Liver (tissue), 8 donors: ENCODE measurements at regions not wholly inside any gene's neighbourhood (a gene's known extent, or its start where the extent isn't known, plus 50 kb on each side); places are given as distances from the start of the nearest gene placed in this dataset.

Experiments
- DNase-seq: peaks from one replicate; pipeline ENCODE4 v3.0.0-alpha.2; 2017; ENCODE audit warnings: low spot score
- H3K27ac ChIP-seq, 2 donors: one replicate each; pipeline ENCODE4 v1.7.0; 2013; ENCODE audit warnings: inconsistent platforms in 2 of 2, low read length in 2 of 2, control low read depth in 1 of 2, low read depth in 1 of 2, mild to moderate bottlenecking in 1 of 2
- H3K27me3 ChIP-seq, 4 donors: one replicate each; pipeline versions ENCODE4 v1.6.1 to v1.7.0; 2013; ENCODE audit warnings: low read length in 3 of 4, inconsistent platforms in 1 of 4, mild to moderate bottlenecking in 1 of 4, moderate library complexity in 1 of 4; ENCODE audit not compliant: control insufficient read depth in 4 of 4, insufficient read depth in 4 of 4
- H3K36me3 ChIP-seq, 4 donors: one replicate each; pipeline versions ENCODE4 v1.6.1 to v1.7.0; 2013; ENCODE audit warnings: low read length in 3 of 4, mild to moderate bottlenecking in 3 of 4, low read depth in 1 of 4, moderate library complexity in 1 of 4; ENCODE audit not compliant: control insufficient read depth in 4 of 4, insufficient read depth in 3 of 4
- H3K4me1 ChIP-seq, 4 donors: one replicate each; pipeline versions ENCODE4 v1.6.1 to v1.7.0; 2013; ENCODE audit warnings: low read length in 3 of 4, mild to moderate bottlenecking in 3 of 4, moderate library complexity in 1 of 4; ENCODE audit not compliant: control insufficient read depth in 4 of 4, insufficient read depth in 4 of 4
- H3K4me3 ChIP-seq, 3 donors: one replicate each; pipeline versions ENCODE4 v1.6.1 to v1.7.0; 2013; ENCODE audit warnings: low read length in 3 of 3, control low read depth in 1 of 3, low read depth in 1 of 3, mild to moderate bottlenecking in 1 of 3
- H3K9ac ChIP-seq, 2 donors: one replicate each; pipeline ENCODE4 v1.7.0; 2013; ENCODE audit warnings: low read length in 2 of 2, mild to moderate bottlenecking in 2 of 2, moderate library complexity in 2 of 2, control low read depth in 1 of 2, low read depth in 1 of 2
- H3K9me3 ChIP-seq, 4 donors: one replicate each; pipeline versions ENCODE4 v1.6.1 to v1.7.0; 2013; ENCODE audit warnings: low read length in 3 of 4; ENCODE audit not compliant: control insufficient read depth in 4 of 4
- CTCF ChIP-seq: fragments of 150-350 bp; IDR thresholded peaks from 2 replicates; pipeline ENCODE4 v1.5.1; 2017; ENCODE audit warnings: improper control_type of control experiment, low read depth, low read length; ENCODE audit not compliant: missing input control
- EGR1 ChIP-seq, 2 donors: IDR thresholded peaks; 2 replicates each; pipeline ENCODE4 v1.6.1; 2016 to 2018; ENCODE audit warnings: antibody characterized with exemption in 2 of 2, low read depth in 2 of 2
- FOXA1 ChIP-seq: IDR thresholded peaks from 2 replicates; pipeline ENCODE4 v1.6.1; 2016; ENCODE audit warnings: antibody characterized with exemption
- FOXA2 ChIP-seq: IDR thresholded peaks from 2 replicates; pipeline ENCODE4 v1.6.1; 2016; ENCODE audit warnings: antibody characterized with exemption
- GABPA ChIP-seq, 2 donors: IDR thresholded peaks in 1 of 2; conservative IDR thresholded peaks in 1 of 2; 2 replicates each; pipeline ENCODE4 v1.6.1; 2016; ENCODE audit warnings: antibody characterized with exemption in 2 of 2, mild to moderate bottlenecking in 1 of 2, moderate library complexity in 1 of 2
- HNF4A ChIP-seq, 2 donors: conservative IDR thresholded peaks; 2 replicates each; pipeline ENCODE4 v1.6.1; 2016; ENCODE audit warnings: antibody characterized with exemption in 2 of 2, mild to moderate bottlenecking in 2 of 2
- JUND ChIP-seq, 2 donors: IDR thresholded peaks; 2 replicates each; pipeline ENCODE4 v1.6.1; 2016; ENCODE audit warnings: antibody characterized with exemption in 2 of 2
- NR2F2 ChIP-seq: IDR thresholded peaks from 2 replicates; pipeline ENCODE4 v1.6.1; 2016; ENCODE audit warnings: antibody characterized with exemption
- RAD21 ChIP-seq, 2 donors: IDR thresholded peaks; 2 replicates each; pipeline ENCODE4 v1.6.1; 2016; ENCODE audit warnings: antibody characterized with exemption in 2 of 2, mild to moderate bottlenecking in 2 of 2
- RXRA ChIP-seq, 2 donors: IDR thresholded peaks; 2 replicates each; pipeline ENCODE4 v1.6.1; 2017 to 2018; ENCODE audit warnings: antibody characterized with exemption in 2 of 2, mild to moderate bottlenecking in 1 of 2
- TAF1 ChIP-seq: conservative IDR thresholded peaks from 2 replicates; pipeline ENCODE4 v1.6.1; 2016; ENCODE audit warnings: antibody characterized with exemption, mild to moderate bottlenecking
- YY1 ChIP-seq: IDR thresholded peaks from 2 replicates; pipeline ENCODE4 v1.6.1; 2016; ENCODE audit warnings: antibody characterized with exemption, mild to moderate bottlenecking
- ZBTB33 ChIP-seq: IDR thresholded peaks from 2 replicates; pipeline ENCODE4 v1.6.1; 2016; ENCODE audit warnings: antibody characterized with exemption
- WGBS: extraction: QIAGEN DNeasy Blood & Tissue Kit; methylation state at CpG from one replicate; pipeline ENCODE4 v1.1.7; 2013; 5-methylcytosine and 5-hydroxymethylcytosine counted together
- TF ChIP-seq, protein P1 (sequence below): IDR thresholded peaks from 2 replicates; pipeline ENCODE4 v1.6.1; 2016; ENCODE audit warnings: antibody characterized with exemption
- TF ChIP-seq, protein P2 (sequence below): IDR thresholded peaks from 2 replicates; pipeline ENCODE4 v1.6.1; 2016; ENCODE audit warnings: antibody characterized with exemption
- donor health status: healthy.
- donor health status: healthy.
- donor health status: healthy.
- donor health status: healthy.
- donor health status: healthy.

- no peak for TF ChIP-seq RXRA (IDR thresholded peaks at IDR 0.05)
- TF ChIP-seq, protein P1, sequence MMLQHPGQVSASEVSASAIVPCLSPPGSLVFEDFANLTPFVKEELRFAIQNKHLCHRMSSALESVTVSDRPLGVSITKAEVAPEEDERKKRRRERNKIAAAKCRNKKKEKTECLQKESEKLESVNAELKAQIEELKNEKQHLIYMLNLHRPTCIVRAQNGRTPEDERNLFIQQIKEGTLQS = no peak
- TF ChIP-seq HNF4A (conservative IDR thresholded peaks at IDR 0.05) = no peak
- TF ChIP-seq RAD21 (IDR thresholded peaks at IDR 0.05) = no peak
- TF ChIP-seq CTCF = no peak
- no peak for TF ChIP-seq TAF1
- Histone ChIP-seq H3K36me3 (no peaks in the 10 kb centered on the region), H3K9me3 (no peaks in the 10 kb centered on the region), H3K27me3 (no peaks in the 10 kb centered on the region), H3K27ac (no peak overlapping the region), H3K9ac (no peak overlapping the region), H3K4me3 (no peak overlapping the region), H3K4me1 (no peaks in the 10 kb centered on the region)
- 89% methylated on average over 4 of the region's 4 CpGs for WGBS
- DNase-seq = no peak
Measured at GRCh38 chr12:59059088-59059935, 139.0 kb upstream of the LRIG3 start.

- 91% methylated on average over 3 of the region's 3 CpGs for WGBS
- H3K4me1 ChIP-seq = no peaks in the 10 kb centered on the region
- no peaks in the 10 kb centered on the region for H3K9me3 ChIP-seq
- no peak for DNase-seq
- no peaks in the 10 kb centered on the region for H3K27me3 ChIP-seq
- H3K36me3 ChIP-seq = no peaks in the 10 kb centered on the region
- H3K27ac ChIP-seq = no peak overlapping the region
- TF ChIP-seq FOXA1 (no peak), FOXA2 (no peak), YY1 (no peak), EGR1 (IDR thresholded peaks at IDR 0.05; ENCODE audit: low read depth in 2 of 2) (no peak), NR2F2 (no peak), ZBTB33 (no peak), GABPA (IDR thresholded peaks at IDR 0.05 in 1 of 2, conservative IDR thresholded peaks at IDR 0.05 in 1 of 2) (no peak), RXRA (IDR thresholded peaks at IDR 0.05) (no peak), JUND (IDR thresholded peaks at IDR 0.05) (no peak), CTCF (no peak)
- TF ChIP-seq, protein P2, sequence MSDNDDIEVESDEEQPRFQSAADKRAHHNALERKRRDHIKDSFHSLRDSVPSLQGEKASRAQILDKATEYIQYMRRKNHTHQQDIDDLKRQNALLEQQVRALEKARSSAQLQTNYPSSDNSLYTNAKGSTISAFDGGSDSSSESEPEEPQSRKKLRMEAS = no peak
- H3K4me3 ChIP-seq = no peak overlapping the region
- H3K9ac ChIP-seq = no peak overlapping the region
Measured at GRCh38 chr12:59056966-59057365, 136.7 kb upstream of the LRIG3 start.
